GM12891 (cell line): ENCODE measurements at regions not wholly inside any gene's neighbourhood (a gene's known extent, or its start where the extent isn't known, plus 50 kb on each side); places are given as distances from the start of the nearest gene placed in this dataset.

Experiments
- DNase-seq: peaks from one replicate; pipeline ENCODE4 v3.0.0; 2011; ENCODE audit warnings: low spot score; ENCODE audit not compliant: insufficient read length
- FAIRE-seq: peaks from 2 replicates; lab custom pipeline; 2011; peaks lifted over from hg19 to GRCh38; lab: Jason Lieb, UNC
- PAX5 ChIP-seq: IDR thresholded peaks from 2 replicates; pipeline ENCODE4 v1.6.1; 2011; ENCODE audit warnings: low read length, moderate library complexity, mild to moderate bottlenecking; ENCODE audit not compliant: insufficient read depth, severe bottlenecking
- POLR2A ChIP-seq: IDR thresholded peaks from 2 replicates; pipeline ENCODE4 v1.6.1; 2011; ENCODE audit warnings: low read depth, low read length, control low read depth
- POLR2AphosphoS5 ChIP-seq: IDR thresholded peaks from 2 replicates; pipeline ENCODE4 v1.6.1; 2011; ENCODE audit warnings: low read depth, low read length, control low read depth
- POU2F2 ChIP-seq: IDR thresholded peaks from 2 replicates; pipeline ENCODE4 v1.6.1; 2011; ENCODE audit warnings: low read depth, mild to moderate bottlenecking, control low read depth, low read length, moderate library complexity
- SPI1 ChIP-seq: IDR thresholded peaks from 2 replicates; pipeline ENCODE4 v1.6.1; 2011; ENCODE audit warnings: low read depth, low read length, control low read depth
- TAF1 ChIP-seq: IDR thresholded peaks from 2 replicates; pipeline ENCODE4 v1.6.1; 2011; ENCODE audit warnings: low read depth, low read length, control low read depth

DNA sequence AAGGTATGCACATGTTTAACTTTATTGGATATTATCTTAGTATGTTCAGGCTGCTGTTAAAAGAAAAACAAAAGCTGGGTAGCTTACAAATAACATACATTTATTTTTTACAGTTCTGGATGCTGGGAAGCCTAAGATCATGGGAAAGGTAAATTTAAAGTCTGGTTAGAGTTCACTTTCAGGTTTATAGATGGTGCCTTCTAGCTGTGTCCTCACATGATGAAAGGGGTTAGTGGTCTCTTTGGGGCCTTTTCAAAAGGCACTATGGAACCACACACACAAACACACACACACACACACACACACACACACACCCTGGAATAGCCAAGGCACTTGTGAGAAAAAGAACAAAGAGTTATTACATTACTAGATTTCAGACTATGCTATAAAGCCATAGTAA lies 805.8 kb upstream of the GJE1 start:
- FAIRE-seq (no peak), DNase-seq (no peak)
- TF ChIP-seq SPI1 = no peak
- no peak for TF ChIP-seq POLR2A
- TF ChIP-seq PAX5 = no peak
- no peak for TF ChIP-seq POU2F2

DNA sequence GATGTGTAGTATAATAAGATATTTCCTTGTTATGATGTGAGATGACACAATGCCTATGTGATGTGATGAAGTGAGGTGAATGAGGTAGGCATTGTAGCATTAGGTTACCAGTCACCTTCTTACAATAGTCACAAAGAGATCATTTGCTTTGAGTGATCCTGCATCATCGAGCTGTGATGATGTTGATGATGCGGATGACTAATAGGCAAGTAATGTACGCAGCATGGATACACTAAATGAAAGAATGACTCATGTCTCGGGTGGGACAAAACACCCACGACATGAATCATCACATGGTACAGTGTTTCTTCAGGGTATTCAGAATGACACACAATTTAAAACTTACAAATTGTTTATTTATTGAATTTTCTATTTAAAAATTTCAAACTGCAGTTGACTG lies 806.3 kb upstream of the GJE1 start:
- TF ChIP-seq POLR2A (no peak), TAF1 (no peak), SPI1 (no peak), POU2F2 (no peak), PAX5 (no peak), POLR2AphosphoS5 (no peak)
- DNase-seq = no peak
- no peak for FAIRE-seq

DNA sequence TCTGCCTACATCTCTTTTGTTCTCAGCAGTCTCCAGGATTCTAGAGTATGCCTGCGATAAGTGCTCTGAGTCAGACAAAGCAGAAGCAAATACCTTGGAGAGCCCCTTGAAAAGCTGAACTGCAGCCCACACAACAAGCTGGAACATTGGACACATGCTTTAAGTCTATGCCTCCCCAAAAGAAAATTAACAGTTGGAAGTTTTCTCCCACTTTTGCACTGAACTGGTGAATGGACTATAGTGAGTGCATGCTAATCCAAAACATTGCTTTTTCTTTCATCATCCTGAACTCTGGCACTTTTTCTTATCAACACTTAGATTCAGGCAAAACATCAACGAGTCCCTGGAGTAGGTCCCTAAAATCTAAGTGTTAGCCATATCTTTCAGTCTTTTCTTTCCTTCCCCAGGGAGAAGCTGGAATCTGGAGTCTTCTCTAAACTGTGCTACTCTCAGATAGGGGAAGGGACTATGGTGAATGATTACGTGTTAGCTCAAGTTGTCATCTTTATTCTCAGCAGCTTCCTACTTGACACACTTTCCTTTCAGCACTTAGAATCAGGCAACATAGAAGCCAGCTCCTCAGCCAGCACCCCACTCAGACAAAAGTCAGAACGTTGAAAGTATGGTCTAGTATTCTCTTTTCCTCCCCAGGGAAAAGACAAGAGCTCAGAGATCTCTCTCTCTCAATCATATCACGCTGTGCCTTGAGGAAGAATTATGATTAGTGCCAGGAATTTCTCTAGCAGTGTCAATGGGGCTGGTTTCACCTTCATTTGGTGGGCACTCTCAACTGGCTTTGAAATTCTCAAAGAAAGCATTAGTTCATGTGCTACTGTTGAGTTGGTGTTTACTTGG lies 811.0 kb upstream of the GJE1 start:
- DNase-seq (no peak), FAIRE-seq (no peak)
- TF ChIP-seq TAF1 (no peak), POLR2A (no peak), POLR2AphosphoS5 (no peak)

DNA sequence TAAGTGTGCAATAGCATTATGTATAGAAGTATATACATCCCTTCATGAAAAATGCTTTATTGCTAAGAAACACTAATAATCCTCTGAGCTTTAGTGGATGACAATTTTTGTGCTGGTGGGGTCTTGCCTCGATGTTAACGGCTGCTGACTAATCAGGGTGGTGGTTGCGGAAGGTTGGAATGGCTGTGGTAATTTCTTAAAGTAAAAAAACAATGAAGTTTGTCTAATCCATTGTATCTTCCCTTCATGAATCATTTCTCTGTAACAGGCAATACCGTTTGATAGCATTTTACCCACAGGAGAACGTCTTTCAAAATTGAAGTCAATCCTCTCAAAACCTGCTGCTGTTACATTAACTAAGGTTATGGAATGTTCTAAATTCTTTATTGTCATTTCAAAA lies 816.5 kb upstream of the GJE1 start:
- no peak for DNase-seq
- FAIRE-seq = no peak

DNA sequence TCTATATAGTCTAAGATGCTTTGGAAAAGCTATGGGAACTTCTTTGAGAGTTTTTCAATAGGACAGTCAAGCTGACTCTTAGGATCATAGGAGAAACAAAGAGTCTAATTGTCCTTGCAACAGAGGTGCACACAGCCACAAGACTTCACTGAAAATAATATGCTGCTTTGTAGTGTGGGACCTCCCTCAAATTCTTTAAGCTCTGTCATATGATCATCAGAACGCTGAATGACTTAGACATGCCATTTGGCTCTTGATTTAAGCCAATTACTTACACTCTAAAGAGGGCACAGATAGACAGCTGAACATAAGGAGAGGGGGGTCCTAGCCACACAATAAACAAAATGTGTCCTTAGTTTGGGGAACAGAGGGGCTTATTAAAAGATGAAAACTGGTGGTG lies 818.7 kb upstream of the GJE1 start:
- no peak for DNase-seq
- FAIRE-seq = no peak
- TF ChIP-seq PAX5 (no peak), POLR2A (no peak), SPI1 (no peak), TAF1 (no peak), POU2F2 (no peak), POLR2AphosphoS5 (no peak)

More for the DNA sequence above, 816.5 kb upstream of the GJE1 start:
- no peak for TF ChIP-seq POLR2AphosphoS5
- no peak for TF ChIP-seq PAX5
- no peak for TF ChIP-seq POLR2A
- TF ChIP-seq SPI1 = no peak
- TF ChIP-seq POU2F2 = no peak
- TF ChIP-seq TAF1 = no peak

DNA sequence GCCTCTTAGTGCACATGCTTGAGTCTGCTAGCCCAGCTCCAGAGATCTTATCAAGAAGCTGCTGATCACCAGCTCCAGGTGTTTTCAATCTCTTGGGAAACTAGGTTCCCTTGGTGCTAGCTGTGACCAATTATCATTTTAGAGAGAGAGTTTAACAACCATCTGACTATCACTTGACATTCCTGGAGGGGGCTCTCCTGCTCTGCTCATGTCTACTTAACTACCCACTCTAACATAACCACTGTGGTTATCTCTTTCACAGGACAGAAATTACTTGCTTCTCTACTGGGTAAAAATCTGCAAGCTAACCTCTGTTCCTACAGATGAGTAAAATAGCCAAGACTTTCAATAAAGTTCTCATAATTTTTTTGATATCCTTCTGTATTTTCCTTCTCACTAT lies 823.4 kb upstream of the GJE1 start:
- no peak for DNase-seq
- FAIRE-seq = no peak

DNA sequence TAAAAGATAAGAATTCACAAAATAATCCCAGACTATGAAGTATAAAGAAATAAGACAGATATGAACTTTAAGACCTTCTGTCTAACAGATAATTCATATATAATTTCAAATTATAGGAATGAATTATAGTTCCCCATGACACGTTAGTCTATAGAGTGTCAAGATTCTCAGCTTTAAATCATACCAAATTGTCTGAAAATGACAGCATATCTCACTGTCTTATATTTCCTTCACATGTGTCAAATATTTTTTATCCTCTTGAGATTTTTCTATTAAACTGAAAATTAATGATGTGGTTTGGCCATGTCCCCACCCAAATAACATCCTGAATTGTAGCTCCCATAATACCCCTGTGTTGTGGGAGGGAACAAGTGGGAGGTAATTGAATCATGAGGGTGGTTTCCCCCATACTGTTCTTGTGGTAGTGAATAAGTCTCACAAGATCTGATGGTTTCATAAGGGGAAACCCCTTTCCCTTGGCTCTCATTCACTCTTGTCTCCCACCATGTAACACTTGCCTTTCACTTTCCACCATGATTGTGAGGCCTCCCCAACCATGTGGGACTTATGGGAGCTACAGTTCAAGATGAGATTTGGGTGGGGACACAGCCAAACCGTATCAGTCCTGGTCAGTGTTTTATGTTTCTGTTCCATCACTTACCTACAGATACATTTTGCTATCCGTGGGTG lies 825.3 kb upstream of the GJE1 start:
- DNase-seq = no peak
- FAIRE-seq = no peak
- TF ChIP-seq SPI1 (no peak), PAX5 (no peak), TAF1 (no peak), POU2F2 (no peak), POLR2A (no peak), POLR2AphosphoS5 (no peak)

More for the DNA sequence above, 823.4 kb upstream of the GJE1 start:
- TF ChIP-seq POLR2A (no peak), POU2F2 (no peak), SPI1 (no peak), PAX5 (no peak), TAF1 (no peak), POLR2AphosphoS5 (no peak)

DNA sequence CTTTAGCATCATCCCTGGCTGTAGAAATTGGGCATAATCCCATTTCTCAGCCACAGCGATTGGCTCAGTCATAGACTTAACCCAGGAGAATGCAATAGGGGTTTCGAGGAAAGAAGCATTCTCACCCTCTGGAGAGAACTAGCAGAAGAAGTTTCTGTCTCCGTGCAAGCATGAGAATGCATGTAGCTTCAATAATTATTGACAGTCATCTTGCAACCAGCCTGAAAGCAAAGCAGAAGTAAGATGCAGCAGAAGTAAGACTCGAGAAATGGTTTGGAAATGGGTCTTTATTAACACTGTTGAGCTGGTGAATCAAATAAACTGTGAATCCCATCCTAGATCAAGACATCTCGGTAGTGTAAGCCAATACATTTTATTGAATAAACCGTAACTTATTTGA lies 828.8 kb upstream of the GJE1 start:
- no peak for DNase-seq
- no peak for TF ChIP-seq SPI1
- TF ChIP-seq PAX5 = no peak
- no peak for TF ChIP-seq POU2F2
- TF ChIP-seq POLR2A = no peak
- no peak for TF ChIP-seq TAF1
- TF ChIP-seq POLR2AphosphoS5 = no peak
- FAIRE-seq = no peak

DNA sequence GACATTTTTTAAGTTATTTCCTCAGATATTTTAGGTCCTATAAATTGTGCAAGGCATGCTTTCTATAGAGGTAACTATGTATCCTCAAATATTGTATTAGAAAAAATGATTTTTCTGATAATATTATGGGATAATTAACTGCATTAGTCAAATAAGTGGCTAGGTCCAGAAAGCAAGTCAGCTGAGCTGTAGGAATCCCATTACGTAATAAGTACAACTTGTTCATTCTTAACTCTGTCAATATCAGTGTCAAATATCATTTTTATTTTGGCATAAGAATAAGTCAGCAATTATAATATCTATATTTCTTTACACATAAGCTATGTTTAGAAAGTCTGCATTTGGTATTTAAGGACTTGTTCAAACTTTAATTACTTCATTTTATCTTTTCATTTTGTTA lies 830.9 kb upstream of the GJE1 start:
- DNase-seq (no peak), FAIRE-seq (no peak)
- no peak for TF ChIP-seq TAF1
- TF ChIP-seq PAX5 = no peak
- no peak for TF ChIP-seq POU2F2
- no peak for TF ChIP-seq SPI1
- no peak for TF ChIP-seq POLR2A
- no peak for TF ChIP-seq POLR2AphosphoS5

DNA sequence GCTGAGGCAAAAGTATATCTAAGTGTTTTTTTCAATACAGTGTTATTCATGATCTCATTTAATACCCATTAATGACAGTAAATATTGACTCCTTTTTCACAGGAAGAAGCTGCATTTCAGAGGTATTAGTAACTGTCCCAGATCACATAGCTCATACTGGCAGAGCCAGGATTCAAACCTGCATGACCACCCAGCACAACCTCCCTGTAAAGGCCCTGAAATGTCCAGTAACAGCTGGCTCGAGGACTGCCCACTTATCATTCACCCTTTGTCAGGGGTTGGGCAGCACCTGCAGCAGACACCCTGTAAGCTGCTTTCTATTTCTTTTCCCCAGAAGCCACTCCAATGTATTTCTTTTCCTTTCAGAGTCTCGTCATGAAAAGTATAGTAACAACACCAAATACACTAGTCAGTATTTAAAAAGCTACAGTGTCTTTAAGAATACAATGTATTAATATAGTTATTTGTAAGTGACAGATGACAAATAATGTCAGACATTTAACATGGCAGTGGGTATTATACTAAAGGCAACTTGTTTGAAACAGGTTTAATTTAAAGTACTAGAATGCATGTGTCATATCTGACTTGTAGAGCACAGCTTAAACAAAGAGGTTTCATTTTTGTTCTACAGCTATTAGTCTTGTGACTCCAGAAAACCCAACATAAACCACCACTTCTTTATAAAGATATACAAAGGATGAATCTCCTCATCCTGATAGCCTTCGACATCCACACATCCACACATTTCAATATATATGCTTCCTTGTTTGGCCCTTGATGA lies 841.6 kb upstream of the GJE1 start:
- FAIRE-seq = no peak
- TF ChIP-seq TAF1 = no peak
- no peak for DNase-seq
